Mesenchymal stem cell (in vitro differentiated cells and primary cell): ENCODE measurements at regions not wholly inside any gene's neighbourhood (a gene's known extent, or its start where the extent isn't known, plus 50 kb on each side); places are given as distances from the start of the nearest gene placed in this dataset.
"Not testable (repeated sequence)": the region's sequence is repeated elsewhere in the genome, so short reads cannot be mapped to it uniquely, and the experiment has no call there.

ENCODE experiments used
- DNase-seq: peaks from one replicate; pipeline ENCODE4 v3.0.0-alpha.2; 2013
- H2AFZ ChIP-seq: one replicate; pipeline ENCODE4 v1.6.1; 2013; ENCODE audit warnings: low read depth, mild to moderate bottlenecking, control low read depth, inconsistent platforms, low read length, moderate library complexity
- H2AK5ac ChIP-seq: 2 replicates; pipeline ENCODE4 v1.6.1; 2013; ENCODE audit warnings: low read length, moderate library complexity, mild to moderate bottlenecking, inconsistent platforms; ENCODE audit not compliant: severe bottlenecking
- H2BK120ac ChIP-seq: one replicate; pipeline ENCODE4 v1.6.1; 2013; ENCODE audit warnings: low read depth, mild to moderate bottlenecking, inconsistent platforms, low read length, moderate library complexity
- H2BK12ac ChIP-seq, 2 experiments: one replicate each; pipeline ENCODE4 v1.6.1; 2013; ENCODE audit warnings: inconsistent platforms in 2 of 2, low read length in 2 of 2, mild to moderate bottlenecking in 2 of 2, moderate library complexity in 2 of 2, control low read depth in 1 of 2
- H2BK15ac ChIP-seq: one replicate; pipeline ENCODE4 v1.6.1; 2013; ENCODE audit warnings: mild to moderate bottlenecking, low read depth, inconsistent platforms; ENCODE audit not compliant: poor library complexity, severe bottlenecking
- H2BK5ac ChIP-seq: 2 replicates; pipeline ENCODE4 v1.6.1; 2013; ENCODE audit warnings: low read depth, mild to moderate bottlenecking, low read length, control low read depth, inconsistent platforms; ENCODE audit not compliant: poor library complexity, severe bottlenecking
- H3K14ac ChIP-seq, 2 experiments: one replicate each; pipeline ENCODE4 v1.6.1; 2013; ENCODE audit warnings: inconsistent platforms in 2 of 2, low read length in 2 of 2, control low read depth in 1 of 2, mild to moderate bottlenecking in 1 of 2, moderate library complexity in 1 of 2
- H3K18ac ChIP-seq, 2 experiments: one replicate each; pipeline ENCODE4 v1.6.1; 2013; ENCODE audit warnings: inconsistent platforms in 2 of 2, low read length in 2 of 2, control low read depth in 1 of 2, low read depth in 1 of 2, mild to moderate bottlenecking in 1 of 2
- H3K23ac ChIP-seq, 2 experiments: one replicate each; pipeline ENCODE4 v1.6.1; 2013; ENCODE audit warnings: inconsistent platforms in 2 of 2, low read length in 2 of 2, mild to moderate bottlenecking in 2 of 2, moderate library complexity in 2 of 2, control low read depth in 1 of 2
- H3K27ac ChIP-seq: 2 replicates; pipeline ENCODE4 v1.5.1; 2013; ENCODE audit warnings: mild to moderate bottlenecking, moderate library complexity, low read length, control low read depth, inconsistent platforms; ENCODE audit not compliant: poor library complexity, severe bottlenecking
- H3K27me3 ChIP-seq, 2 experiments: 2 replicates each; pipeline versions ENCODE4 v1.6.1 to v1.7.0; 2013; ENCODE audit warnings: low read length in 2 of 2, mild to moderate bottlenecking in 2 of 2, moderate library complexity in 2 of 2, control low read depth in 1 of 2, inconsistent platforms in 1 of 2; ENCODE audit not compliant: control insufficient read depth in 1 of 2, insufficient read depth in 1 of 2
- H3K36me3 ChIP-seq, 2 experiments: 2 replicates each; pipeline versions ENCODE4 v1.6.1 to v1.7.0; 2013; ENCODE audit warnings: low read length in 2 of 2, control low read depth in 1 of 2, inconsistent platforms in 1 of 2, low read depth in 1 of 2, mild to moderate bottlenecking in 1 of 2; ENCODE audit not compliant: insufficient read depth in 2 of 2, control insufficient read depth in 1 of 2
- H3K4ac ChIP-seq, 2 experiments: one replicate each; pipeline ENCODE4 v1.6.1; 2013; ENCODE audit warnings: inconsistent platforms in 2 of 2, low read length in 2 of 2, mild to moderate bottlenecking in 2 of 2, moderate library complexity in 2 of 2, control low read depth in 1 of 2, low read depth in 1 of 2
- H3K4me1 ChIP-seq: 2 replicates; pipeline ENCODE4 v1.6.1; 2013; ENCODE audit warnings: low read depth, low read length, control low read depth; ENCODE audit not compliant: control insufficient read depth, insufficient read depth
- H3K4me2 ChIP-seq: 2 replicates; pipeline ENCODE4 v1.6.1; 2013; ENCODE audit warnings: low read length, mild to moderate bottlenecking, inconsistent platforms; ENCODE audit not compliant: poor library complexity, severe bottlenecking
- H3K4me3 ChIP-seq, 2 experiments: 2 replicates each; pipeline versions ENCODE4 v1.5.1 to v1.7.0; 2013; ENCODE audit warnings: low read length in 2 of 2, mild to moderate bottlenecking in 2 of 2, control low read depth in 1 of 2, low read depth in 1 of 2; ENCODE audit not compliant: insufficient read depth in 1 of 2
- H3K79me1 ChIP-seq: replicated peaks from 2 replicates; pipeline ENCODE4 v1.6.1; 2013; ENCODE audit warnings: mild to moderate bottlenecking, control low read depth, low read length, inconsistent platforms; ENCODE audit not compliant: poor library complexity, severe bottlenecking
- H3K9ac ChIP-seq: 2 replicates; pipeline ENCODE4 v1.7.0; 2013; ENCODE audit warnings: mild to moderate bottlenecking, low read length, moderate library complexity
- H3K9me3 ChIP-seq: 2 replicates; pipeline ENCODE4 v1.7.0; 2013; ENCODE audit warnings: mild to moderate bottlenecking, low read length; ENCODE audit not compliant: control insufficient read depth
- H4K8ac ChIP-seq: one replicate; pipeline ENCODE4 v1.6.1; 2013; ENCODE audit warnings: inconsistent platforms, mild to moderate bottlenecking, low read length, moderate library complexity
- H4K91ac ChIP-seq: one replicate; pipeline ENCODE4 v1.6.1; 2013; ENCODE audit warnings: mild to moderate bottlenecking, low read length, inconsistent platforms
- whole genome bisulfite sequencing: methylation state at CpG from one replicate; pipeline ENCODE4 v1.1.7; 2013; ENCODE audit warnings: mixed read lengths; 5-methylcytosine and 5-hydroxymethylcytosine counted together

DNA sequence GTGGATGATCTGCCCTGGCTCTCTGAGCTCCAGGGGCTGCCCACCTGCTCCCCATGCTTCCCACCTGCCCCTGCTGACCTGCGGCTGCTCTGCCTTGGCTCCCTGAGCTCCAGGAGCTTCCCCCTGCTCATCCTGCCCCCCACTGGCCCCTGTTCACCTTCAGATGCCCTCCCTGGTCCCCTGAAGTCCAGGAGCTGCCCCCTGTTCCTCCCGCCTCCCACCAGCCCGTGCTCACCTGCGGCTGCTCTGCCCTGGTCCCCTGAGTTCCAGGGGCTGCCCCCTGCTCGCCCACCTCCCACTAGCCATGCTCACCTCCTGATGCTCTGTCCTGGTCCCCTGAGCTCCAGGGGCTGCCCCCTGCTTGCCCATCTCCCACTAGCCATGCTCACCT, 219.7 kb downstream of the TMEM121 start:
- no peaks in the 10 kb centered on the region for H3K9me3 ChIP-seq
- no peak overlapping the region for H3K27ac ChIP-seq
- no peak overlapping the region for H2BK12ac ChIP-seq
- H3K18ac ChIP-seq, result no peak overlapping the region
- H3K4me2 ChIP-seq, result no peak overlapping the region
- no peak overlapping the region for H2AFZ ChIP-seq
- no peak overlapping the region for H4K91ac ChIP-seq
- no peak overlapping the region for H4K8ac ChIP-seq
- no peak for DNase-seq
- no peak overlapping the region for H2BK120ac ChIP-seq
- no peak overlapping the region for H2BK15ac ChIP-seq
- no peaks in the 10 kb centered on the region for H3K36me3 ChIP-seq
- WGBS, result 79% methylated on average over 5 of the region's 5 CpGs
- H2BK5ac ChIP-seq, result no peak overlapping the region
- H3K4me3 ChIP-seq, result no peak overlapping the region
- no peak overlapping the region for H3K23ac ChIP-seq
- H3K4me1 ChIP-seq, result no peaks in the 10 kb centered on the region
- H3K4ac ChIP-seq, result no peak overlapping the region
- no peaks in the 10 kb centered on the region for H3K79me1 ChIP-seq
- H2AK5ac ChIP-seq, result no peak overlapping the region
- no peaks in the 10 kb centered on the region for H3K27me3 ChIP-seq
- H3K9ac ChIP-seq, result no peak overlapping the region
- H3K14ac ChIP-seq, result no peak overlapping the region

DNA sequence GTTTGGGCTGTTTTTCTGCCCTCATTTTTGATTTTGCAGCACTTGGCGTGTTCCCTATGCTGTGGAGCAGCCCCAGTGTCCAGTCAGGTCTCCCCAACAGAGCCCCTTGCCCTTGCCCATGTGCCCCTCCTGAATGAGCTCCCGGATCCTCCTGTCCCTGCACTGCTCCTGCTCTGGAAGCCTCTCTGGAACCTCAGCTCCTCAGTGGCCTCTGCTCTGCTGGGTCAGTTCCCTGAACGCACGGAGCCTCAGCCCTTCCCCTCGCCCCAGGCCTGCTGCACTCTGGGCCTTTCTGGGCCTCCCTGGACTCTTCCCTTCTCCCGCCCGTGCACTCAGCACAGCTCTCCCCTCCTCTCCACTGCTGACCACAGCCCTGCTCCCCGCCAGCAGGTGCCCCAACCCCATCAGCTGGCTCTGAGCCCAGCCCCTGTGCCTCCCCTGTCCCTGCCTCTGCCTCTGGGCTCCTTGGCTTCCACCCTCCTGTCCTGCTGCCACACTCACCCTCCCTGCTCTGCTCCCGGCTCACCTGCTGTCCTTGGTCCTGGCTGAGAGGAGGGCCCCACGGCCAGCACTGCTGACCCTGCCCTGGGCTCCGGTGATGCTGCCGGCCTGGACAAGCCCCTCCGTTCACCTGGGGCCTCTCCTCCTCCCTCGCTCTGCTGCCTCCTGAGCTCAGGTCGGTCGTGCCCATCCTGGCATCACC, 220.6 kb downstream of the TMEM121 start:
- H3K79me1 ChIP-seq, H3K4ac ChIP-seq, H4K8ac ChIP-seq, H2BK15ac ChIP-seq, H3K14ac ChIP-seq, H2AFZ ChIP-seq, H3K36me3 ChIP-seq, H4K91ac ChIP-seq, H2AK5ac ChIP-seq, H3K4me2 ChIP-seq, H2BK120ac ChIP-seq, H2BK12ac ChIP-seq, H3K4me3 ChIP-seq, H2BK5ac ChIP-seq, H3K27me3 ChIP-seq, H3K27ac ChIP-seq, H3K9ac ChIP-seq, H3K23ac ChIP-seq, DNase-seq, H3K9me3 ChIP-seq, H3K4me1 ChIP-seq, H3K18ac ChIP-seq: not testable (repeated sequence)
- WGBS, result 81% methylated on average over 14 of the region's 16 CpGs

DNA sequence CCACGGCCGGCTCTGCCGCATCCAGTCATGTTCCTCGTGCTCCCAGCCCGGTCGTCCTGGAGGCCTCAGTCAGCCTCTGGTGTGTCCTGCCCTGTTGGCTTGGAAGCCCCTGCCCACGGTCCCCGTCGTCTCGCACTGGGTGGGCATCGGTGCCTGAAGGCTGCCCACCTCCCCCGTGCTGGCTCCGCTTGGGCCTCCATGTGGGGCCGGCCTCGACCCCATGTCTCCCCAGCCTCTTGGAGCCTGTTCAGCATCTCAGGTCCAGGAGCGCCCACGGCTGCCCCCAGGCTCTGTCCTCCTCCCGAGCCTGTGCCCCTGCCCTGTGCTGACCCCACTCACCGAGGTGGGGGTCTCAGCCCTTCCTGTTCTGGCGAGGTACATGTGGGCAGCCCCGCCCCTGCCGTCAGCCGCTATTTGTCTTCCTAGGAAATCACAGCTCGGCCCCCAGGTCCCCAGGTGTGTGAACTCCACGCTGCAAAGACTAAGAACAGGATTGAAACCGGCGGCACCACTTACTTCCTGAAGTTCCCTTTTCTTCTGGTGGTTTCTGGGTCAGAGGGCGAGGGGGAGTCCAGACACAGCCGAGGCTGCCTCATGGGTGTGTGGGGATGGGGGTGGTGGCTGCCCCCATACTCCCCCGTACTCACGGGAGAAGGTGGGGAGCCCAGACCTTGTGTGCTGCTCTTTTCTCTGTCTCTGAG, 221.3 kb downstream of the TMEM121 start:
- not testable (repeated sequence) for H2BK120ac ChIP-seq, H3K4me1 ChIP-seq, H4K91ac ChIP-seq, H3K23ac ChIP-seq, H2BK5ac ChIP-seq, H3K27me3 ChIP-seq, H3K9me3 ChIP-seq, H3K9ac ChIP-seq, H3K4ac ChIP-seq, H3K14ac ChIP-seq, H2BK12ac ChIP-seq, H3K4me2 ChIP-seq, H3K36me3 ChIP-seq, H4K8ac ChIP-seq, H3K27ac ChIP-seq, H2AFZ ChIP-seq, H3K18ac ChIP-seq, H3K79me1 ChIP-seq, H3K4me3 ChIP-seq, DNase-seq, H2BK15ac ChIP-seq, H2AK5ac ChIP-seq
- 85% methylated on average over 28 of the region's 31 CpGs for WGBS

DNA sequence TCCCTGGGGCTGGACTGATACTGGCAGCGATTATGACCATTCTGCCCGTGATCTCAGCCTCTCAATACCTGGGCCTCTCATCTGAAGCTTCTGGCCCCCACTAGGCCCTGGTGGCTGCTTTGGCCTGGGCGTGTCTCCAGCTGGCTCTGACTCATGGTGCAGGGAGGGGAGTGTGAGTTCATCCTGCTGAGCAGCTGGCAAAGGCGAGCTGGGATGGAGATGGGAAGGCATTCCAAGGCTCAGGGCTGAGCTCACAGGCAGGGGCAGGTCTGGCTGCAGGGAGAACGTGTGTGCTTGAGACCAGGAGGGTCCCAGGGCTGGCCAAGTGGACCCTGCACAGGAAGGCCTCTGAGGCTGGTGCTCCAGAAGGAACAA, 221.8 kb downstream of the TMEM121 start:
- Histone ChIP-seq H3K9ac (no peak overlapping the region), H3K4me3 (no peak overlapping the region), H2BK5ac (no peak overlapping the region), H3K79me1 (no peaks in the 10 kb centered on the region), H3K27ac (no peak overlapping the region), H3K14ac (no peak overlapping the region), H2AK5ac (no peak overlapping the region), H3K4me2 (no peak overlapping the region), H2BK12ac (no peak overlapping the region), H3K4ac (no peak overlapping the region), H4K8ac (no peak overlapping the region), H3K23ac (no peak overlapping the region), H2BK15ac (no peak overlapping the region), H3K4me1 (no peaks in the 10 kb centered on the region), H3K36me3 (no peaks in the 10 kb centered on the region), H3K18ac (no peak overlapping the region), H2BK120ac (no peak overlapping the region), H2AFZ (no peak overlapping the region), H4K91ac (no peak overlapping the region), H3K9me3 (no peaks in the 10 kb centered on the region), H3K27me3 (no peaks in the 10 kb centered on the region)
- WGBS, result 54% methylated on average over 5 of the region's 5 CpGs
- no peak for DNase-seq
